ENCODE measurements at regions not wholly inside any gene's neighbourhood (a gene's known extent, or its start where the extent isn't known, plus 50 kb on each side); places are given as distances from the start of the nearest gene placed in this dataset.

GRCh38 chr19:30666301-30666803, 294.2 kb downstream of the ZNF536 start:
- in situ Hi-C loops (cut with HindIII; ENCODE audit: low sequenced_read_pairs): no loop called here
- TF ChIP-seq CTCF (IDR thresholded peaks at IDR 0.05; ENCODE audit: low read depth, low read length): peak; percentile 99
- DNase-seq (ENCODE audit: low read depth, low spot score): peak; percentile 14
- H3K4me3 ChIP-seq (ENCODE audit: low read depth, low read length): no peak overlapping the region

GRCh38 chr19:30665449-30665848, 293.3 kb downstream of the ZNF536 start:
- TF ChIP-seq CTCF (IDR thresholded peaks at IDR 0.05; ENCODE audit: low read depth, low read length): no peak
- no peak overlapping the region for H3K4me3 ChIP-seq (ENCODE audit: low read depth, low read length)
- in situ Hi-C loops (cut with HindIII; ENCODE audit: low sequenced_read_pairs): no loop called here
- DNase-seq (ENCODE audit: low read depth, low spot score): no peak

GRCh38 chr19:30663611-30664174, 291.5 kb downstream of the ZNF536 start:
- in situ Hi-C loops (cut with HindIII; ENCODE audit: low sequenced_read_pairs): no loop called here
- no peak for DNase-seq (ENCODE audit: low read depth, low spot score)
- TF ChIP-seq CTCF (IDR thresholded peaks at IDR 0.05; ENCODE audit: low read depth, low read length): no peak
- no peak overlapping the region for H3K4me3 ChIP-seq (ENCODE audit: low read depth, low read length)

- H3K4me3 ChIP-seq (ENCODE audit: low read depth, low read length): no peak overlapping the region
- TF ChIP-seq CTCF (IDR thresholded peaks at IDR 0.05; ENCODE audit: low read depth, low read length): no peak
- no peak for DNase-seq (ENCODE audit: low read depth, low spot score)
- in situ Hi-C loops (cut with HindIII; ENCODE audit: low sequenced_read_pairs): no loop called here
These were observed 290.2 kb downstream of the ZNF536 start for GRCh38 chr19:30662211-30662861.

GRCh38 chr19:30659638-30660037, 287.5 kb downstream of the ZNF536 start:
- no peak for DNase-seq (ENCODE audit: low read depth, low spot score)
- TF ChIP-seq CTCF (IDR thresholded peaks at IDR 0.05; ENCODE audit: low read depth, low read length): no peak
- in situ Hi-C loops (cut with HindIII; ENCODE audit: low sequenced_read_pairs): no loop called here
- H3K4me3 ChIP-seq (ENCODE audit: low read depth, low read length): no peak overlapping the region

- no peak overlapping the region for H3K4me3 ChIP-seq (ENCODE audit: low read depth, low read length)
- DNase-seq (ENCODE audit: low read depth, low spot score): no peak
- TF ChIP-seq CTCF (IDR thresholded peaks at IDR 0.05; ENCODE audit: low read depth, low read length): no peak
- in situ Hi-C loops (cut with HindIII; ENCODE audit: low sequenced_read_pairs): no loop called here
These were observed 284.4 kb downstream of the ZNF536 start for GRCh38 chr19:30656520-30657100.

All from astrocyte of the spinal cord (primary cell).